ENCODE measurements at regions not wholly inside any gene's neighbourhood (a gene's known extent, or its start where the extent isn't known, plus 50 kb on each side); places are given as distances from the start of the nearest gene placed in this dataset.

GRCh38 chr5:68024426-68024825, 191.1 kb upstream of the PIK3R1 start:
- TF ChIP-seq FOXP2 (optimal IDR thresholded peaks at IDR 0.05; ENCODE audit: borderline replicate concordance, extremely low read depth, extremely low read length, insufficient read depth), result no peak
- TF ChIP-seq TAF1 (IDR thresholded peaks at IDR 0.05; ENCODE audit: borderline replicate concordance, insufficient read depth, low read length), result no peak
- no peak for TF ChIP-seq SIN3A (IDR thresholded peaks at IDR 0.05; ENCODE audit: borderline replicate concordance, insufficient read depth, low read length)
- TF ChIP-seq REST (IDR thresholded peaks at IDR 0.05; ENCODE audit: insufficient read depth in 1 of 2, low read depth in 2 of 2, low read length in 2 of 2), result no peak
- no peak for TF ChIP-seq POLR2AphosphoS5 (IDR thresholded peaks at IDR 0.05; ENCODE audit: low read depth, low read length)

- TF ChIP-seq TAF1 (IDR thresholded peaks at IDR 0.05; ENCODE audit: borderline replicate concordance, insufficient read depth, low read length), result no peak
- no peak for TF ChIP-seq REST (IDR thresholded peaks at IDR 0.05; ENCODE audit: insufficient read depth in 1 of 2, low read depth in 2 of 2, low read length in 2 of 2)
- no peak for TF ChIP-seq POLR2AphosphoS5 (IDR thresholded peaks at IDR 0.05; ENCODE audit: low read depth, low read length)
- TF ChIP-seq FOXP2 (optimal IDR thresholded peaks at IDR 0.05; ENCODE audit: borderline replicate concordance, extremely low read depth, extremely low read length, insufficient read depth), result no peak
- TF ChIP-seq SIN3A (IDR thresholded peaks at IDR 0.05; ENCODE audit: borderline replicate concordance, insufficient read depth, low read length), result no peak
Measured at GRCh38 chr5:68021916-68022315, 193.6 kb upstream of the PIK3R1 start.

GRCh38 chr5:68021227-68021626, 194.3 kb upstream of the PIK3R1 start:
- no peak for TF ChIP-seq REST (IDR thresholded peaks at IDR 0.05; ENCODE audit: insufficient read depth in 1 of 2, low read depth in 2 of 2, low read length in 2 of 2)

GRCh38 chr5:68015381-68016302, 199.9 kb upstream of the PIK3R1 start:
- no peak for TF ChIP-seq SIN3A (IDR thresholded peaks at IDR 0.05; ENCODE audit: borderline replicate concordance, insufficient read depth, low read length)
- no peak for TF ChIP-seq TAF1 (IDR thresholded peaks at IDR 0.05; ENCODE audit: borderline replicate concordance, insufficient read depth, low read length)
- TF ChIP-seq FOXP2 (optimal IDR thresholded peaks at IDR 0.05; ENCODE audit: borderline replicate concordance, extremely low read depth, extremely low read length, insufficient read depth), result no peak
- no peak for TF ChIP-seq REST (IDR thresholded peaks at IDR 0.05; ENCODE audit: insufficient read depth in 1 of 2, low read depth in 2 of 2, low read length in 2 of 2)
- no peak for TF ChIP-seq POLR2AphosphoS5 (IDR thresholded peaks at IDR 0.05; ENCODE audit: low read depth, low read length)

Data from PFSK-1 (cell line).